Sigmoid colon (tissue), 6 donors: ENCODE measurements at regions not wholly inside any gene's neighbourhood (a gene's known extent, or its start where the extent isn't known, plus 50 kb on each side); places are given as distances from the start of the nearest gene placed in this dataset.
A peak's percentile ranks its signal among the peaks of the same experiment; 100 is the strongest.

Experiments used
- DNase-seq: peaks from one replicate; pipeline ENCODE4 v3.0.0-alpha.2; 2019
- H3K27ac ChIP-seq, 4 donors: fragments of 200-600 bp; sonication (generic); one replicate each; pipeline ENCODE4 v1.5.1; 2016 to 2019; ENCODE audit warnings: mild to moderate bottlenecking in 1 of 4
- H3K27me3 ChIP-seq, 3 donors: fragments of 200-600 bp; sonication (generic); one replicate each; pipeline ENCODE4 v1.5.1; 2019; ENCODE audit warnings: mild to moderate bottlenecking in 1 of 3
- H3K36me3 ChIP-seq, 4 donors: fragments of 200-600 bp; sonication (generic); one replicate each; pipeline ENCODE4 v1.5.1; 2016 to 2019
- H3K4me1 ChIP-seq, 4 donors: fragments of 200-600 bp; sonication (generic); one replicate each; pipeline ENCODE4 v1.5.1; 2017 to 2019
- H3K4me3 ChIP-seq, 4 donors: fragments of 200-600 bp; sonication (generic); one replicate each; pipeline ENCODE4 v1.5.1; 2017 to 2019; ENCODE audit warnings: mild to moderate bottlenecking in 2 of 4, moderate library complexity in 1 of 4
- H3K9me3 ChIP-seq, 4 donors: fragments of 200-600 bp in 3 of 4; sonication (generic) in 3 of 4; one replicate each; pipeline versions ENCODE4 v1.5.1 to v1.6.1; 2013 to 2019
- EP300 ChIP-seq, 4 donors: sonication (generic); formaldehyde crosslinking; IDR thresholded peaks; one replicate each; pipeline ENCODE4 v1.6.1; 2017; ENCODE audit warnings: antibody characterized with exemption in 4 of 4
- POLR2A ChIP-seq, 2 donors: fragments of 450-650 bp; IDR thresholded peaks; one replicate each; pipeline ENCODE4 v1.6.1; 2016; ENCODE audit warnings: antibody characterized with exemption in 2 of 2, mild to moderate bottlenecking in 2 of 2, moderate library complexity in 2 of 2
- POLR2AphosphoS5 ChIP-seq, 4 donors: sonication (generic); formaldehyde crosslinking; IDR thresholded peaks; one replicate each; pipeline ENCODE4 v1.6.1; 2017; ENCODE audit warnings: antibody characterized with exemption in 4 of 4
- WGBS, 2 donors: extraction: QIAGEN DNeasy Blood & Tissue Kit; methylation state at CpG; one replicate each; pipeline ENCODE4 v1.1.7; 2013; 5-methylcytosine and 5-hydroxymethylcytosine counted together
- intact Hi-C: fragments of 100-400 bp; cut with DNase I; formaldehyde crosslinking; loops from one replicate; pipeline ENCODE4 v1.15.1; 2023
- TF ChIP-seq, protein P1 (sequence below), 4 experiments: fragments of 450-650 bp in 3 of 4; fragments of 200-600 bp in 1 of 4; IDR thresholded peaks; one replicate each; pipeline ENCODE4 v1.5.1; 2016 to 2019; ENCODE audit warnings: antibody characterized with exemption in 4 of 4, mild to moderate bottlenecking in 3 of 4, moderate library complexity in 2 of 4
- donor health status: healthy with polysubstance abuse.
- donor health status: healthy.

DNA sequence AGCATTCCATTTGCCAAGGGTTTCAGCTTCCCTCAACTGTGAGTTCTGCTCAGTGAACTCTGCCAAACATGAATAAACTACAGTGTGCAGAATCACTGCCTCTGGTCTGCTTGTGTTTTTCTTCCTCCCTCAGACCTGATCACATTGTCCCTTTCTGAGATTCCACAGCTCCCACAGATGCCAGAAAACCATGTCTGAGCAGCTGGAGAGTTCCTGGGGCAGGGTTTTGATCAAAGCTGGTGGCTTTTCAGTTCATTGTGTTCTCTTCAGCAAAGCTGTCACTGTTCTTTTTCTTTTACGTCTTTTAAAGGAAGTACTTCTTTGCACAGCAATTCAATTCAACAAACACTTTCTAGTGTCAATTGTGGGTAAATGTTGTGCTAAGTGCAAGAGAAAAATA is 555.8 kb downstream of the RBFOX1 start:
- no peaks in the 10 kb centered on the region for H3K27me3 ChIP-seq
- no peak for DNase-seq

DNA sequence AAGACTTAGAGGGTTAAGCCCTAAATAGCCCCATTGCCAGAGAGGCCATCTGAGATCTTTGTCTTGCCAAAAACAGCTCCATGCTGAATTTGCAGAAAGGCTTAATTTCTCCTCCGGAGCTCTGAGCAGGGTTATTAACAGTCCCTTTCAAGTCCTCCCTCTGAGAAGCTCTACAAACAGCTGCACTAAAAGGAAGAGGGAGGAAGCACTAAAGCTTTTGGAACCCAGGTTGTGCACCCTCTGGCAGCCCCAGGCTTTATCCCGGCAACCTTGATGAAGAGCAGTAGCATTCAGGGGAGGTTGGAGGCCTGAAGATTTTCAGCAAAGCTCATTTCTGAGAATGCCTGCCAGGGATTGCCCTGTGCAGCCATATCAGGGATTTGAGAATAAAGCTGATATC is 554.7 kb downstream of the RBFOX1 start:
- H3K4me1 ChIP-seq: peaks cover 0 to 24% (median 15%) of the 10 kb centered on the region in 4 donors
- H3K27me3 ChIP-seq: no peaks in the 10 kb centered on the region
- no peaks in the 10 kb centered on the region for H3K9me3 ChIP-seq
- intact Hi-C loops: loop anchor here (5.0 kb wide), 1 partner anchor 140 kb away; no protein-coding TSS in a partner anchor
- no peaks in the 10 kb centered on the region for H3K36me3 ChIP-seq
- no peak overlapping the region for H3K4me3 ChIP-seq
- H3K27ac ChIP-seq: peak overlapping the region in 1 of 4 donors; percentile 61
- 23 to 35% methylated on average over 2 of the region's 2 CpGs for WGBS, 2 donors
- DNase-seq: no peak
- TF ChIP-seq POLR2A (IDR thresholded peaks at IDR 0.05) (no peak), EP300 (IDR thresholded peaks at IDR 0.05) (no peak), POLR2AphosphoS5 (IDR thresholded peaks at IDR 0.05) (no peak)
- TF ChIP-seq, protein P1, sequence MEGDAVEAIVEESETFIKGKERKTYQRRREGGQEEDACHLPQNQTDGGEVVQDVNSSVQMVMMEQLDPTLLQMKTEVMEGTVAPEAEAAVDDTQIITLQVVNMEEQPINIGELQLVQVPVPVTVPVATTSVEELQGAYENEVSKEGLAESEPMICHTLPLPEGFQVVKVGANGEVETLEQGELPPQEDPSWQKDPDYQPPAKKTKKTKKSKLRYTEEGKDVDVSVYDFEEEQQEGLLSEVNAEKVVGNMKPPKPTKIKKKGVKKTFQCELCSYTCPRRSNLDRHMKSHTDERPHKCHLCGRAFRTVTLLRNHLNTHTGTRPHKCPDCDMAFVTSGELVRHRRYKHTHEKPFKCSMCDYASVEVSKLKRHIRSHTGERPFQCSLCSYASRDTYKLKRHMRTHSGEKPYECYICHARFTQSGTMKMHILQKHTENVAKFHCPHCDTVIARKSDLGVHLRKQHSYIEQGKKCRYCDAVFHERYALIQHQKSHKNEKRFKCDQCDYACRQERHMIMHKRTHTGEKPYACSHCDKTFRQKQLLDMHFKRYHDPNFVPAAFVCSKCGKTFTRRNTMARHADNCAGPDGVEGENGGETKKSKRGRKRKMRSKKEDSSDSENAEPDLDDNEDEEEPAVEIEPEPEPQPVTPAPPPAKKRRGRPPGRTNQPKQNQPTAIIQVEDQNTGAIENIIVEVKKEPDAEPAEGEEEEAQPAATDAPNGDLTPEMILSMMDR (IDR thresholded peaks at IDR 0.05): no peak

More for the DNA sequence above, 555.8 kb downstream of the RBFOX1 start:
- no peak for TF ChIP-seq POLR2A (IDR thresholded peaks at IDR 0.05)
- TF ChIP-seq, protein P1 (IDR thresholded peaks at IDR 0.05): no peak
- peak; percentile 48 to 91 (median 61) for TF ChIP-seq POLR2AphosphoS5 (IDR thresholded peaks at IDR 0.05)
- peak in 1 of 4 donors; percentile 72 for TF ChIP-seq EP300 (IDR thresholded peaks at IDR 0.05)
- Histone ChIP-seq H3K27ac (peak overlapping the region in 2 of 4 donors; percentile 61 to 63), H3K4me3 (no peak overlapping the region), H3K9me3 (no peaks in the 10 kb centered on the region), H3K36me3 (no peaks in the 10 kb centered on the region), H3K4me1 (peaks cover 0 to 24% (median 15%) of the 10 kb centered on the region in 4 donors)
- WGBS, 2 donors: 17 to 30% methylated on average over 1 of the region's 1 CpG
- intact Hi-C loops: loop anchor here (5.0 kb wide), 1 partner anchor 141 kb away; no protein-coding TSS in a partner anchor

DNA sequence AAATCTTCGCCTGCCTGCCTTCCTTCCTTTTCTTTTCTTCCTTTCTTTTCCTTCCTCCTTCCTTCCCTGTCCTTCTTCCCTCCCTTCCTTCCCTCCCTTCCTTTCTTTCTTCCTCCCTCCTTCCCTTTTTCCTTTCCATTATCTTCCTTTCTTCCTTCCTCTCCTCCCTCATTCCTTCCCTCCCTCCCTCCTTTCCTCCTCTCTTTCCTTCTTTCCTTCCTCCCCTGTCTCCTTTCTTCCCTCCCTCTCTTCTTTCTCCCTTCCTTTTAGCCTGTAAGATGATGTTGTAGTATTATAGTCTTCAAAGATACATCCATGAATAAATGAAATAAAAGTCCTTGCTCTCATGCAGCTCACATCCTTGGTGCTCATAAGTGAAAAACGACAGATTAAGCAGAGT is 539.3 kb downstream of the RBFOX1 start:
- WGBS, 2 donors: 79 to 83% methylated on average over 2 of the region's 2 CpGs
- Histone ChIP-seq H3K4me3 (no peak overlapping the region), H3K9me3 (peaks cover 0 to 2% (median 0%) of the 10 kb centered on the region in 4 donors), H3K27ac (no peak overlapping the region), H3K4me1 (no peaks in the 10 kb centered on the region), H3K27me3 (no peaks in the 10 kb centered on the region), H3K36me3 (no peaks in the 10 kb centered on the region)
- intact Hi-C loops: no loop called here
- no peak for TF ChIP-seq POLR2A (IDR thresholded peaks at IDR 0.05)
- TF ChIP-seq, protein P1 (IDR thresholded peaks at IDR 0.05): no peak
- no peak for TF ChIP-seq EP300 (IDR thresholded peaks at IDR 0.05)
- DNase-seq: no peak

DNA sequence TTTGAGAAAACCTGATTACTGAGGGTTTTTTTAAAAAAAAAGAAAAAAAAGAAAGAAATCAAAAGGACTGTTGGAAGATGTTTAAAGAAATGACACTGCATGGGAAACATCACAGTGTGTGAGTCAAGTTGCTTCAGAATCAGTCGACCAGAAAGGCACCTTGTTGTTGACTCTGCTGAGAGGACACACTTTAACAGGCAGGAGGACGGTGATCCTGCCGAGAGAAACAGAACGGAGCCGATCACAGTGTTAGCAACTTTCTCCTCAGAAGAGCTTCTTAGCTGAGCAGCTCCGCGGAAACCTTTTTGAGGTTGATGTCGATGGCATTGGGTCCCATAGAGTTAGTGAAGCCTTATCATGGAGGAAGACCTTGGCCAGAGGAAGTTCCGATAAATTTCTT is 538.7 kb downstream of the RBFOX1 start:
- Histone ChIP-seq H3K27me3 (no peaks in the 10 kb centered on the region), H3K4me3 (no peak overlapping the region), H3K9me3 (peaks cover 0 to 2% (median 0%) of the 10 kb centered on the region in 4 donors), H3K4me1 (no peaks in the 10 kb centered on the region), H3K27ac (no peak overlapping the region), H3K36me3 (no peaks in the 10 kb centered on the region)
- DNase-seq: no peak
- TF ChIP-seq EP300 (IDR thresholded peaks at IDR 0.05) (no peak), POLR2AphosphoS5 (IDR thresholded peaks at IDR 0.05) (no peak), POLR2A (IDR thresholded peaks at IDR 0.05) (no peak)
- TF ChIP-seq, protein P1 (IDR thresholded peaks at IDR 0.05): no peak
- WGBS, 2 donors: 71 to 81% methylated on average over 9 of the region's 9 CpGs
- intact Hi-C loops: no loop called here

DNA sequence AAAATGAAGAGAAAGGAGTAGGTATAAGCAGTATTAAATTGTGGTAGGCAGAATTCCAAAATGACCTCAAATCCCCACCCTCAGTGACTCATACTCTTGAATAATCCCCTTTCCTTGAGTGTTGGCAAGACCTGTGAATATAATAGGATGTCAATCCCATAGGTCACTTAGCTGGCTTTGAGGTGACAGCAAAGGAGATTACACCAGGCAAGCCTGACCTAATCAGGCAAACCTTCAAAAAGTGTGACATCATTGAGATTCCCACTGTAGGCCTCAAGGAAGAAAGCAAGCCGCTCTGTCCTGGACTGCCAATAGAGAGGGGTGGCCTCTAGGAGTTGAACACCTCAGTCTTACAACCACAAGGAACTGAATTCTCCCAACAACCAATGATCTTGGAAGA is 535.2 kb downstream of the RBFOX1 start:
- no peak for DNase-seq
- WGBS, 2 donors: 49 to 54% methylated on average over 1 of the region's 1 CpG

More for the DNA sequence above, 535.2 kb downstream of the RBFOX1 start:
- Histone ChIP-seq H3K9me3 (peaks cover 0 to 2% (median 0%) of the 10 kb centered on the region in 4 donors), H3K27me3 (no peaks in the 10 kb centered on the region), H3K4me1 (no peaks in the 10 kb centered on the region), H3K36me3 (no peaks in the 10 kb centered on the region), H3K4me3 (no peak overlapping the region), H3K27ac (no peak overlapping the region)
- intact Hi-C loops: no loop called here
- TF ChIP-seq, protein P1 (IDR thresholded peaks at IDR 0.05): no peak
- no peak for TF ChIP-seq POLR2A (IDR thresholded peaks at IDR 0.05)
- no peak for TF ChIP-seq EP300 (IDR thresholded peaks at IDR 0.05)
- TF ChIP-seq POLR2AphosphoS5 (IDR thresholded peaks at IDR 0.05): no peak
